CD8-positive, alpha-beta memory T cell (primary cell): ENCODE measurements at regions not wholly inside any gene's neighbourhood (a gene's known extent, or its start where the extent isn't known, plus 50 kb on each side); places are given as distances from the start of the nearest gene placed in this dataset.

Experiments used
- CTCF ChIA-PET: fragments of 350-600 bp; sonication (Branson Sonifier 250); formaldehyde crosslinking; loops from one replicate; lab custom pipeline; 2021; ENCODE audit warnings: antibody characterized with exemption; lab: Charles Lee
- POLR2A ChIA-PET: fragments of 350-600 bp; sonication (Branson Sonifier 250); formaldehyde crosslinking; loops from one replicate; lab custom pipeline; 2021; ENCODE audit warnings: antibody characterized with exemption; lab: Charles Lee
- DNase-seq, 5 donors: peaks; one replicate each; pipeline versions ENCODE4 v3.0.0 to v3.0.0-alpha.2; 2020 to 2022; ENCODE audit warnings: mixed read lengths in 1 of 5
- H3K27ac ChIP-seq: one replicate; pipeline ENCODE4 v1.7.0; 2013; ENCODE audit warnings: low read depth, mild to moderate bottlenecking, low read length, moderate library complexity
- H3K27me3 ChIP-seq: 2 replicates; pipeline ENCODE4 v1.7.0; 2013; ENCODE audit warnings: low read length, mild to moderate bottlenecking; ENCODE audit not compliant: insufficient read depth, poor library complexity, severe bottlenecking
- H3K36me3 ChIP-seq: 2 replicates; pipeline ENCODE4 v1.7.0; 2013; ENCODE audit warnings: mild to moderate bottlenecking, low read length, moderate library complexity; ENCODE audit not compliant: insufficient read depth
- H3K4me1 ChIP-seq: 2 replicates; pipeline ENCODE4 v1.7.0; 2013; ENCODE audit warnings: mild to moderate bottlenecking, low read length, moderate library complexity; ENCODE audit not compliant: insufficient read depth
- H3K4me3 ChIP-seq: 2 replicates; pipeline ENCODE4 v1.7.0; 2013; ENCODE audit warnings: mild to moderate bottlenecking, low read length
- H3K9me3 ChIP-seq: 2 replicates; pipeline ENCODE4 v1.7.0; 2013; ENCODE audit warnings: mild to moderate bottlenecking, low read length
- H3K27ac Mint-ChIP-seq, 8 donors: one replicate each; pipeline ENCODE4 v1.8.0; 2020 to 2021; ENCODE audit warnings: mixed read lengths in 8 of 8, mild to moderate bottlenecking in 6 of 8, inconsistent platforms in 3 of 8, moderate library complexity in 3 of 8
- H3K27me3 Mint-ChIP-seq, 2 donors: one replicate each; pipeline ENCODE4 v1.8.0; 2020 to 2021; ENCODE audit warnings: mixed read lengths in 2 of 2, mild to moderate bottlenecking in 1 of 2, moderate library complexity in 1 of 2
- H3K36me3 Mint-ChIP-seq, 3 donors: one replicate each; pipeline ENCODE4 v1.8.0; 2020 to 2021; ENCODE audit warnings: mixed read lengths in 3 of 3, inconsistent platforms in 1 of 3, mild to moderate bottlenecking in 1 of 3
- H3K4me1 Mint-ChIP-seq, 3 donors: one replicate each; pipeline ENCODE4 v1.8.0; 2020 to 2021; ENCODE audit warnings: mixed read lengths in 3 of 3, inconsistent platforms in 1 of 3, mild to moderate bottlenecking in 1 of 3
- H3K4me3 Mint-ChIP-seq, 7 donors: one replicate each; pipeline ENCODE4 v1.8.0; 2020 to 2021; ENCODE audit warnings: mixed read lengths in 7 of 7, mild to moderate bottlenecking in 6 of 7, moderate library complexity in 4 of 7, inconsistent platforms in 2 of 7
- H3K9me3 Mint-ChIP-seq, 5 donors: one replicate each; pipeline ENCODE4 v1.8.0; 2020 to 2022; ENCODE audit warnings: mixed read lengths in 5 of 5, mild to moderate bottlenecking in 3 of 5, moderate library complexity in 2 of 5, inconsistent platforms in 1 of 5

DNA sequence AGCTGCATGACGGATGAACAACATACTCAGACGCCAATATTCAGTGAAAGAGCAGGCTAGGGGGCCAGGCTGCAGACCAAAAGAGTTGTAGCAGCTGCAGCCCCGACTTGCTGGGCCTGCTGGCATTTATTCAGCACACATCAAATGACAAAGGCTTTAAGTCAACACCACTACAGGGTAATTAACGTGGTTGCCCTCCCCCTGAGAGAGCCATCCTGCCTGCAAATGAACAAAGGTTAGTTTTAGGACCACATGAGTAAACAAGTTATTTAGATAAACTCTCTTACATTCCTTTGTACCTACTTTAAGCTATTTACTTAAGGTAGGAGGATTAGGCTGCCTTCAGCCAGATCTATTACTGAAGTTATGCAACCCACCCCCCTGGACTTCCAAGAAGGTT is 1329.1 kb downstream of the PCDH18 start:
- H3K27me3 Mint-ChIP-seq = no peaks in the 10 kb centered on the region
- Histone ChIP-seq H3K27ac (no peak overlapping the region), H3K36me3 (no peaks in the 10 kb centered on the region), H3K27me3 (no peaks in the 10 kb centered on the region), H3K4me3 (no peak overlapping the region), H3K4me1 (no peaks in the 10 kb centered on the region), H3K9me3 (no peaks in the 10 kb centered on the region)
- peaks cover 0 to 16% (median 8%) of the 10 kb centered on the region in 5 donors for H3K9me3 Mint-ChIP-seq
- H3K27ac Mint-ChIP-seq = no peak overlapping the region
- no peak overlapping the region for H3K4me3 Mint-ChIP-seq
- H3K4me1 Mint-ChIP-seq = no peaks in the 10 kb centered on the region
- ChIA-PET POLR2A (no interaction called here), CTCF (no interaction called here)
- no peaks in the 10 kb centered on the region for H3K36me3 Mint-ChIP-seq
- no peak for DNase-seq

DNA sequence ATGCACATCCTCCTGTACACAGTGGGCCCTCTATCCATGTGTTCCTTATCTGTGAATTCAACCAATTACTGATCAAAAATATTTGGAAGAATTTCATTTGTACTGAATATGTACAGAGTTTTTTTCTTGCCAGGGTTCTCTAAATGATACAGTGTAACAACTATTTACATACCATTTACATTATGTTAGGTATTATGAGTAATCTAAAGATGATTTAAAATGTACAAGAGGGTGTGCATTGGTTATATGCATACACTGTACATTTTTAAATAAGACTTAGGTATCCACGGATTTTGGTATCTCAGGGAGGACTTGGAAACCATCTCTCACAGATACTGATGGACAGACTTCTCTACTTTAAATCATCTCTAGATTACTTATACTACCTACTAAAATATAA is 1333.9 kb downstream of the PCDH18 start:
- Histone ChIP-seq H3K4me1 (no peaks in the 10 kb centered on the region), H3K4me3 (no peak overlapping the region), H3K36me3 (no peaks in the 10 kb centered on the region), H3K9me3 (no peaks in the 10 kb centered on the region), H3K27me3 (no peaks in the 10 kb centered on the region), H3K27ac (no peak overlapping the region)
- H3K4me3 Mint-ChIP-seq = no peak overlapping the region
- no peaks in the 10 kb centered on the region for H3K36me3 Mint-ChIP-seq
- no peaks in the 10 kb centered on the region for H3K4me1 Mint-ChIP-seq
- ChIA-PET POLR2A (no interaction called here), CTCF (no interaction called here)
- peaks cover 0 to 16% (median 8%) of the 10 kb centered on the region in 5 donors for H3K9me3 Mint-ChIP-seq
- H3K27me3 Mint-ChIP-seq = no peaks in the 10 kb centered on the region
- DNase-seq = no peak
- H3K27ac Mint-ChIP-seq = no peak overlapping the region

DNA sequence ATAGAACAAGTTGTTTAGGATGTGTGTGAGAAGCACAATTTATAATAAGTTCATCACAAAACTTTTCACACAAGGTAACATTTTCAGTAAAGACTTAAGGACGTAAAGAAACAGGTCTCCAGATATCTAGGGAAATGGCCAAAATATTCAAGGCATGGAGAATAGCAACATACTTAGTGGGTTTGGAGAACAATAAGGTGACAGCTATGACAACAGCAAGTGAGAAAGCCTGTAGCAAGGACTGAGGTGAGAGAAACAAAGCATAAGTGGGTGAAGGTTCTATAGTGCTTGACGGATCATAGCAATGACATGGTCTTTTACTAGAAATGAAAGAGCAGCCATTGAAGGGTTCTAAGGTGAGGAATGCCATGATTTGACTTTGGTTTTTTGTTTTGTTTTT is 1337.3 kb downstream of the PCDH18 start:
- no peak overlapping the region for H3K27ac ChIP-seq
- H3K4me3 ChIP-seq = no peak overlapping the region
- ChIA-PET POLR2A (no interaction called here), CTCF (no interaction called here)
- DNase-seq = no peak
- H3K36me3 Mint-ChIP-seq = no peaks in the 10 kb centered on the region
- no peak overlapping the region for H3K27ac Mint-ChIP-seq
- no peaks in the 10 kb centered on the region for H3K27me3 Mint-ChIP-seq
- H3K4me1 Mint-ChIP-seq = no peaks in the 10 kb centered on the region
- H3K4me1 ChIP-seq = no peaks in the 10 kb centered on the region
- H3K9me3 Mint-ChIP-seq = peaks cover 2 to 15% (median 3%) of the 10 kb centered on the region in 5 donors
- H3K36me3 ChIP-seq = no peaks in the 10 kb centered on the region
- H3K27me3 ChIP-seq = no peaks in the 10 kb centered on the region
- no peak overlapping the region for H3K4me3 Mint-ChIP-seq
- H3K9me3 ChIP-seq = no peaks in the 10 kb centered on the region

DNA sequence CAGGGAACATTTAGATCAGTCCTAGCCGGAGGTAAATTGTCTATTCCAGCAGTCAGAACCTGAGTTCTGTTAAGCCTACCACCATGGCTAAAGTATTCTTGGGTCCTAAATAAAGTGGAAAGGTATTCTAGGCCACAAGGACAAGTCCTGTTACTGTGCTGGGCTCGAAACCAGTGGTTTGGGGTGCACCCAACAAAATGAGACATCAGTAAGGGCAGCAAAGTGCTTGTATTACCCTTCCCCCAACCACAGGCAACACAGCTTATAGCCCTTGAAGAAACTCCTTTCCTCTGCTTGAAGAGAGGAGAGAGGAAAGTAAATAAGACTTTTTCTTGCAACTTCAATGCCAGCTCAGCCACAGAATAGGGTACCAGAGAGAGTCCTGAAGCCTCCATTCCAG is 1345.6 kb downstream of the PCDH18 start:
- DNase-seq = no peak
- Histone ChIP-seq H3K36me3 (no peaks in the 10 kb centered on the region), H3K4me3 (no peak overlapping the region), H3K27ac (no peak overlapping the region), H3K4me1 (no peaks in the 10 kb centered on the region), H3K27me3 (no peaks in the 10 kb centered on the region), H3K9me3 (no peaks in the 10 kb centered on the region)
- Mint-ChIP-seq H3K36me3 (no peaks in the 10 kb centered on the region), H3K4me3 (no peak overlapping the region), H3K27ac (no peak overlapping the region), H3K27me3 (no peaks in the 10 kb centered on the region), H3K9me3 (peaks cover 5 to 29% (median 16%) of the 10 kb centered on the region in 5 donors), H3K4me1 (no peaks in the 10 kb centered on the region)
- POLR2A ChIA-PET = no interaction called here
- CTCF ChIA-PET = no interaction called here

DNA sequence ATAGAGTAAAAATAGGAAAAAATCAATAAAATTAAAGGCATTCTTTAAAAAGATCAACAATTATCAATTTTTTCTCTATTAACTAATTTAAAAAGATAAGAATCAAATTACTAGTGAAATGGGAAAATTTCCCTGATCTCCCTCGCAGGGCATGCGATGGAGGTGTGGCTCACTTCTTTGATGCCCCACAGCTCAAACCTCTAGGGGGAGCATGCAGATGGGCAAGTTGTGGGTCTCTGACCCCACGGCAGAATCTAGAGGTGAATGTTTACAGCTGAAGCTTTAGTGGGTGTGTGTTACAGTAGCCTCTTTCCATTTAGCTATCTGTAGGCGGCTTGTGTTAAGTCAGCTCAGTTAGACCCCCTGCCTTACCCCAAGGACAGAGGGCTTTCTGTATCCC is 1348.8 kb downstream of the PCDH18 start:
- H3K27ac Mint-ChIP-seq = no peak overlapping the region
- Histone ChIP-seq H3K9me3 (no peaks in the 10 kb centered on the region), H3K4me1 (no peaks in the 10 kb centered on the region), H3K4me3 (no peak overlapping the region), H3K27me3 (no peaks in the 10 kb centered on the region), H3K27ac (no peak overlapping the region), H3K36me3 (no peaks in the 10 kb centered on the region)
- POLR2A ChIA-PET = no interaction called here
- H3K27me3 Mint-ChIP-seq = no peaks in the 10 kb centered on the region
- DNase-seq = no peak
- H3K4me3 Mint-ChIP-seq = no peak overlapping the region
- H3K9me3 Mint-ChIP-seq = peaks cover 4 to 32% (median 22%) of the 10 kb centered on the region in 5 donors
- CTCF ChIA-PET = no interaction called here
- H3K36me3 Mint-ChIP-seq = no peaks in the 10 kb centered on the region
- no peaks in the 10 kb centered on the region for H3K4me1 Mint-ChIP-seq

DNA sequence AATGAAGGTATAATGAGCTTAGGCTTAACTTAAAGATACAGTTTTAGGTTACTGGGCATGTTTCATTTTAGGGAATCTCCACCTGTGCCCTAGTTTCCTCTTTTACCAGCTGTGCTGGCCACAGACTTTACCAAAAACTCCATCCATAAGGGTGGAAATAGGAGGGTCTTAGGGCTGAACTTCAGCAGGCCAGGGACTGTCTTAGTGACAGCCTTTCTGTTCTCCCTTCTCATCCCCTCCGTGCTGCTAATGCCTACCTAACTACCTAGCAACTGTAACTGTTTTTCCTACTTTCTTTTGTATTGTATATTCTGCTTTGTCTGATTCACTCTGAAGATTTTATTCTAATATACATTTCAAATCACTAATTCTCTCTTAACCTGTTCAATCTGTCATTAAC is 1375.3 kb downstream of the PCDH18 start:
- H3K9me3 ChIP-seq = no peaks in the 10 kb centered on the region
- no peak overlapping the region for H3K27ac ChIP-seq
- Mint-ChIP-seq H3K9me3 (peaks cover 0 to 14% (median 7%) of the 10 kb centered on the region in 5 donors), H3K4me3 (no peak overlapping the region), H3K27ac (no peak overlapping the region), H3K36me3 (no peaks in the 10 kb centered on the region), H3K27me3 (no peaks in the 10 kb centered on the region), H3K4me1 (no peaks in the 10 kb centered on the region)
- no peak overlapping the region for H3K4me3 ChIP-seq
- ChIA-PET POLR2A (no interaction called here), CTCF (no interaction called here)
- no peak for DNase-seq
- H3K4me1 ChIP-seq = no peaks in the 10 kb centered on the region
- H3K36me3 ChIP-seq = no peaks in the 10 kb centered on the region
- no peaks in the 10 kb centered on the region for H3K27me3 ChIP-seq

DNA sequence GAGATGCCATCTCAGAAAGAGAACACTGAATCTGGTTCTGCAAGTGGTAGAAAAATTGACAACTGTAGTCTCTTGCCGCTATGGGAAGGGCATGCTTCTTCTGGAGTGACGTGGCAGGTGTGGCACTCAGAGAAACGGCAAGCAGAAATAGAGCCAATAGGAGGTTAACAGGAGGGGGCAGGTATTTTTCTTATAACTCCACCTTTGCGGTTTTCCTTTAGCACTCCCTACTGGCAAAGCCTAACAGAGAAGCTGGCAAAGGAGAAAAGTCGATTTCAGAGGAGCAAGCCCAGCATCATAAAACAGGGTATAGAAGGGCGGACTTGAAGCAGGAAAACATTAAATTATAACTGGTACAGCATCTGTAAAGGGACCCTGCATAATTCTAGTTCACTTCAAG is 1382.2 kb downstream of the PCDH18 start:
- no peak overlapping the region for H3K27ac Mint-ChIP-seq
- H3K9me3 Mint-ChIP-seq = peaks cover 2 to 16% (median 12%) of the 10 kb centered on the region in 5 donors
- H3K4me3 Mint-ChIP-seq = no peak overlapping the region
- ChIA-PET POLR2A (no interaction called here), CTCF (no interaction called here)
- Histone ChIP-seq H3K36me3 (no peaks in the 10 kb centered on the region), H3K27ac (no peak overlapping the region), H3K27me3 (no peaks in the 10 kb centered on the region), H3K9me3 (no peaks in the 10 kb centered on the region), H3K4me1 (no peaks in the 10 kb centered on the region), H3K4me3 (no peak overlapping the region)
- no peaks in the 10 kb centered on the region for H3K27me3 Mint-ChIP-seq
- no peak for DNase-seq
- H3K36me3 Mint-ChIP-seq = no peaks in the 10 kb centered on the region
- no peaks in the 10 kb centered on the region for H3K4me1 Mint-ChIP-seq

DNA sequence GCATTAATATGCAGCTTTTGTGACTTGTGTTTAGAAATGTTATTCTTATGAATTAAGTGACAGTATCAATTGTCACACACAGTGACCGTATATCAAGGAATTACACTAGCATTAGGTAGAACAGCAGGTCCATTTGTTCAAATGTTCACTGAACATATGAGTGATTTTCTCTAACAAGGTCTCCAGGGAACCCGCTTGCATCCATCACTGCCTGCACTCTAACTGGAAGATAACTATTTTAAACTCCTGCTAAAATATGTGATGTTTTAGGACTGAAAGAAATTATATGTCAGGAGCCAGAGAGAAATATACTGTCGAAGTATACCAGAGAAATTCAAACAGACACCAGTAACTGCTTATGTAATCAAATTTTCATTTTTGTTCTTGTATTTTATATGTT is 1395.7 kb downstream of the PCDH18 start:
- Histone ChIP-seq H3K36me3 (no peaks in the 10 kb centered on the region), H3K27ac (no peak overlapping the region), H3K4me1 (no peaks in the 10 kb centered on the region), H3K9me3 (no peaks in the 10 kb centered on the region), H3K27me3 (no peaks in the 10 kb centered on the region), H3K4me3 (no peak overlapping the region)
- Mint-ChIP-seq H3K9me3 (peaks cover 0 to 14% (median 0%) of the 10 kb centered on the region in 5 donors), H3K4me3 (no peak overlapping the region), H3K4me1 (no peaks in the 10 kb centered on the region), H3K27me3 (no peaks in the 10 kb centered on the region), H3K36me3 (no peaks in the 10 kb centered on the region), H3K27ac (no peak overlapping the region)
- DNase-seq = no peak
- ChIA-PET POLR2A (no interaction called here), CTCF (no interaction called here)

DNA sequence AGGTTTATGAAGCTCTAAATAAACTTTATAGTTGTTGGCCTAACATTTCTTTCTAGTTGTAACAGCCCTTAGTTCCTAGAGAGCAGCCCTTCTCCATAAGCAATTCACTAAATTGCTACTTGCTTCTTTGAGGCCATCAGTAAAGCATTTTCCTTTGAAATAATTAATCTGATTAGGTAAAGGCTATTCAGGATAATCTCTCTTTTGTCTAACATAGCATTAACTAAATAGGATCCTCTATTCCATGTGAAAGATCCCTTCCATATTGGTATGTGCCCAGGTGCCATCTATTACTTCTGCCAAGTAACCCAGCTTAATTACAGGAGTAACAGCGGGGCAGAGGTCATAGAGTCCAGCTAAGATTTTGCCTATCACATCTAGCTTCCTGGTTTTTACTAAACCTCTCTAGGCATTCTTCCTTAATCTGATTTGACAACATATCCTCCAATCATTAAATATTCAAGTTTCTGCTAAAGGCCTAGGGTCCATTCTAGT is 1408.0 kb downstream of the PCDH18 start:
- Mint-ChIP-seq H3K27me3 (no peaks in the 10 kb centered on the region), H3K4me3 (no peak overlapping the region), H3K27ac (no peak overlapping the region), H3K4me1 (no peaks in the 10 kb centered on the region), H3K9me3 (peaks cover 0 to 19% (median 4%) of the 10 kb centered on the region in 5 donors), H3K36me3 (no peaks in the 10 kb centered on the region)
- POLR2A ChIA-PET = no interaction called here
- H3K4me1 ChIP-seq = no peaks in the 10 kb centered on the region
- no peak overlapping the region for H3K4me3 ChIP-seq
- DNase-seq = no peak
- no peak overlapping the region for H3K27ac ChIP-seq
- H3K36me3 ChIP-seq = no peaks in the 10 kb centered on the region
- CTCF ChIA-PET = no interaction called here
- H3K9me3 ChIP-seq = no peaks in the 10 kb centered on the region
- H3K27me3 ChIP-seq = no peaks in the 10 kb centered on the region
